SK-N-SH treated with all-trans-retinoic acid at 6 μM for 48 hours (cell line): ENCODE measurements at regions not wholly inside any gene's neighbourhood (a gene's known extent, or its start where the extent isn't known, plus 50 kb on each side); places are given as distances from the start of the nearest gene placed in this dataset.

Experiments
- ATAC-seq: fragments of 200-7000 bp; cut with Tn5 transposase; 3 replicates; pipeline ENCODE4 v1.9.1; 2020; ENCODE audit warnings: mild to moderate bottlenecking, moderate library complexity
- ARNTL ChIP-seq: fragments of 450-650 bp; formaldehyde crosslinking; IDR thresholded peaks from 2 replicates; pipeline ENCODE4 v1.5.0; 2020; ENCODE audit warnings: low read depth, mild to moderate bottlenecking, moderate library complexity, borderline replicate concordance
- BACH2 ChIP-seq: fragments of 250-450 bp; sonication (Bioruptor Pico); IDR thresholded peaks from 2 replicates; pipeline ENCODE4 v1.9.0; 2021; ENCODE audit warnings: mild to moderate bottlenecking, borderline replicate concordance
- CSDC2 ChIP-seq: fragments of 250-450 bp; sonication (Bioruptor Pico); IDR thresholded peaks from 2 replicates; pipeline ENCODE4 v1.5.0; 2020; ENCODE audit warnings: mild to moderate bottlenecking, moderate library complexity
- ESRRG ChIP-seq: fragments of 250-450 bp; sonication (Bioruptor Pico); IDR thresholded peaks from 2 replicates; pipeline ENCODE4 v1.6.1; 2021; ENCODE audit warnings: mild to moderate bottlenecking
- GLIS3 ChIP-seq: fragments of 250-450 bp; sonication (Bioruptor Pico); IDR thresholded peaks from 2 replicates; pipeline ENCODE4 v1.5.0; 2020; ENCODE audit warnings: mild to moderate bottlenecking, moderate library complexity
- ISL1 ChIP-seq: fragments of 250-450 bp; sonication (Bioruptor Pico); IDR thresholded peaks from 2 replicates; pipeline ENCODE4 v2.1.2; 2022; ENCODE audit warnings: mild to moderate bottlenecking, moderate library complexity
- OSR1 ChIP-seq: fragments of 250-450 bp; sonication (Bioruptor Pico); IDR thresholded peaks from 2 replicates; pipeline ENCODE4 v1.8.0; 2022; ENCODE audit warnings: moderate library complexity, mild to moderate bottlenecking, inconsistent platforms
- PPARA ChIP-seq: fragments of 250-450 bp; sonication (Bioruptor Pico); IDR thresholded peaks from 2 replicates; pipeline ENCODE4 v1.5.0; 2020; ENCODE audit warnings: mild to moderate bottlenecking, borderline replicate concordance
- RARB ChIP-seq: fragments of 250-450 bp; sonication (Bioruptor Pico); IDR thresholded peaks from 2 replicates; pipeline ENCODE4 v1.8.0; 2021; ENCODE audit warnings: mild to moderate bottlenecking, moderate library complexity
- SNAI2 ChIP-seq: fragments of 250-450 bp; sonication (Bioruptor Pico); IDR thresholded peaks from 2 replicates; pipeline ENCODE4 v1.5.0; 2020; ENCODE audit warnings: mild to moderate bottlenecking, moderate library complexity
- TCF4 ChIP-seq: fragments of 250-450 bp; sonication (Bioruptor Pico); IDR thresholded peaks from 2 replicates; pipeline ENCODE4 v1.8.0; 2021; ENCODE audit warnings: mild to moderate bottlenecking, moderate library complexity, borderline replicate concordance
- TOX ChIP-seq: fragments of 250-450 bp; sonication (Bioruptor Pico); IDR thresholded peaks from 2 replicates; pipeline ENCODE4 v1.8.0; 2021; ENCODE audit warnings: mild to moderate bottlenecking, moderate library complexity, borderline replicate concordance
- ZC3H10 ChIP-seq: fragments of 250-450 bp; sonication (Bioruptor Pico); IDR thresholded peaks from 2 replicates; pipeline ENCODE4 v1.5.1; 2021; ENCODE audit warnings: mild to moderate bottlenecking, moderate library complexity
- ZFP3 ChIP-seq: fragments of 250-450 bp; sonication (Bioruptor Pico); IDR thresholded peaks from 2 replicates; pipeline ENCODE4 v1.5.0; 2020; ENCODE audit warnings: mild to moderate bottlenecking, moderate library complexity
- ZNF565 ChIP-seq: fragments of 450-650 bp; formaldehyde crosslinking; conservative IDR thresholded peaks from 2 replicates; pipeline ENCODE4 v1.5.0; 2020; ENCODE audit warnings: low read depth, mild to moderate bottlenecking, moderate library complexity
- ZNF70 ChIP-seq: fragments of 450-650 bp; formaldehyde crosslinking; IDR thresholded peaks from 2 replicates; pipeline ENCODE4 v1.5.0; 2020; ENCODE audit warnings: mild to moderate bottlenecking, moderate library complexity
- ZNF8 ChIP-seq: fragments of 450-650 bp; formaldehyde crosslinking; IDR thresholded peaks from 2 replicates; pipeline ENCODE4 v1.5.0; 2020; ENCODE audit warnings: mild to moderate bottlenecking, moderate library complexity
- TF ChIP-seq, protein P1 (sequence below): fragments of 250-450 bp; sonication (Bioruptor Pico); IDR thresholded peaks from 2 replicates; pipeline ENCODE4 v1.5.0; 2020; ENCODE audit warnings: mild to moderate bottlenecking, moderate library complexity
- TF ChIP-seq, protein P2 (sequence below): fragments of 250-450 bp; sonication (Bioruptor Pico); IDR thresholded peaks from 2 replicates; pipeline ENCODE4 v1.5.1; 2021; ENCODE audit warnings: mild to moderate bottlenecking, moderate library complexity
- TF ChIP-seq, protein P3 (sequence below): fragments of 250-450 bp; sonication (Bioruptor Pico); IDR thresholded peaks from 2 replicates; pipeline ENCODE4 v1.8.0; 2021; ENCODE audit warnings: low read depth, mild to moderate bottlenecking, moderate library complexity, borderline replicate concordance
- TF ChIP-seq, protein P4 (sequence below): fragments of 250-450 bp; sonication (Bioruptor Pico); IDR thresholded peaks from 2 replicates; pipeline ENCODE4 v1.5.1; 2020; ENCODE audit warnings: low read depth, mild to moderate bottlenecking, moderate library complexity
- TF ChIP-seq, protein P5 (sequence below): fragments of 250-450 bp; sonication (Bioruptor Pico); IDR thresholded peaks from 2 replicates; pipeline ENCODE4 v1.8.0; 2020; ENCODE audit warnings: mild to moderate bottlenecking, moderate library complexity, borderline replicate concordance

- TF ChIP-seq BACH2 (CRISPR knock-in tag): no peak
- TF ChIP-seq RARB: no peak
- TF ChIP-seq, all 23 proteins: peak for 0
These were observed 791.8 kb upstream of the C9orf72 start (continued) for GRCh38 chr9:28365020-28365640.

DNA sequence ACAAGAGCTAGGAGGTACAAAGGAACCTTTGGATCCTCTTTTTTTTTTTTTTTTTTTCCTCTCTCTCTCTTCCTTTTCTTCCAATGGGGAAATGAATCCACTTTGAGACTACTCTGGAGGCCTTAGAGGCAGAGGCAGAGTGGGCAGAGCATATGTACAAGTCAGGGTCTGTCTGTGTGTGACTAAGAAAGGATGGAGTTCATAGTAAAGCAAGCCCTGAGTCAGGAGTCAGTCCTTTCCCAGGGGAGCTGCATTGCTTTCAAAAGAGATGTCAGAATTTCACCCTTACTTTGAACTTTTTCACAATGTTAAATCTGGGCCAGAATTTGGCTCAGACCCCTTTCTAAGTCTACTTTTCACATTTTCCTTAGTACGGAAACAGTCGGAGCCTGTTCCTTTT is 792.4 kb upstream of the C9orf72 start:
- ATAC-seq: no peak
- TF ChIP-seq OSR1 (CRISPR knock-in tag) (no peak), TOX (CRISPR knock-in tag) (no peak), TCF4 (CRISPR knock-in tag) (no peak), GLIS3 (CRISPR knock-in tag) (no peak), ZFP3 (no peak)
- TF ChIP-seq, protein P1, sequence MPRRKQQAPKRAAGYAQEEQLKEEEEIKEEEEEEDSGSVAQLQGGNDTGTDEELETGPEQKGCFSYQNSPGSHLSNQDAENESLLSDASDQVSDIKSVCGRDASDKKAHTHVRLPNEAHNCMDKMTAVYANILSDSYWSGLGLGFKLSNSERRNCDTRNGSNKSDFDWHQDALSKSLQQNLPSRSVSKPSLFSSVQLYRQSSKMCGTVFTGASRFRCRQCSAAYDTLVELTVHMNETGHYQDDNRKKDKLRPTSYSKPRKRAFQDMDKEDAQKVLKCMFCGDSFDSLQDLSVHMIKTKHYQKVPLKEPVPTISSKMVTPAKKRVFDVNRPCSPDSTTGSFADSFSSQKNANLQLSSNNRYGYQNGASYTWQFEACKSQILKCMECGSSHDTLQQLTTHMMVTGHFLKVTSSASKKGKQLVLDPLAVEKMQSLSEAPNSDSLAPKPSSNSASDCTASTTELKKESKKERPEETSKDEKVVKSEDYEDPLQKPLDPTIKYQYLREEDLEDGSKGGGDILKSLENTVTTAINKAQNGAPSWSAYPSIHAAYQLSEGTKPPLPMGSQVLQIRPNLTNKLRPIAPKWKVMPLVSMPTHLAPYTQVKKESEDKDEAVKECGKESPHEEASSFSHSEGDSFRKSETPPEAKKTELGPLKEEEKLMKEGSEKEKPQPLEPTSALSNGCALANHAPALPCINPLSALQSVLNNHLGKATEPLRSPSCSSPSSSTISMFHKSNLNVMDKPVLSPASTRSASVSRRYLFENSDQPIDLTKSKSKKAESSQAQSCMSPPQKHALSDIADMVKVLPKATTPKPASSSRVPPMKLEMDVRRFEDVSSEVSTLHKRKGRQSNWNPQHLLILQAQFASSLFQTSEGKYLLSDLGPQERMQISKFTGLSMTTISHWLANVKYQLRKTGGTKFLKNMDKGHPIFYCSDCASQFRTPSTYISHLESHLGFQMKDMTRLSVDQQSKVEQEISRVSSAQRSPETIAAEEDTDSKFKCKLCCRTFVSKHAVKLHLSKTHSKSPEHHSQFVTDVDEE (CRISPR knock-in tag): no peak

GRCh38 chr9:28378231-28378630 is 805.0 kb upstream of the C9orf72 start:
- TF ChIP-seq, protein P2, sequence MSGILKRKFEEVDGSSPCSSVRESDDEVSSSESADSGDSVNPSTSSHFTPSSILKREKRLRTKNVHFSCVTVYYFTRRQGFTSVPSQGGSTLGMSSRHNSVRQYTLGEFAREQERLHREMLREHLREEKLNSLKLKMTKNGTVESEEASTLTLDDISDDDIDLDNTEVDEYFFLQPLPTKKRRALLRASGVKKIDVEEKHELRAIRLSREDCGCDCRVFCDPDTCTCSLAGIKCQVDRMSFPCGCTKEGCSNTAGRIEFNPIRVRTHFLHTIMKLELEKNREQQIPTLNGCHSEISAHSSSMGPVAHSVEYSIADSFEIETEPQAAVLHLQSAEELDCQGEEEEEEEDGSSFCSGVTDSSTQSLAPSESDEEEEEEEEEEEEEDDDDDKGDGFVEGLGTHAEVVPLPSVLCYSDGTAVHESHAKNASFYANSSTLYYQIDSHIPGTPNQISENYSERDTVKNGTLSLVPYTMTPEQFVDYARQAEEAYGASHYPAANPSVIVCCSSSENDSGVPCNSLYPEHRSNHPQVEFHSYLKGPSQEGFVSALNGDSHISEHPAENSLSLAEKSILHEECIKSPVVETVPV (CRISPR knock-in tag): no peak
- TF ChIP-seq ZNF565 (CRISPR knock-in tag): no peak
- no peak for TF ChIP-seq ZC3H10 (CRISPR knock-in tag)
- no peak for TF ChIP-seq SNAI2 (CRISPR knock-in tag)
- no peak for TF ChIP-seq ARNTL
- TF ChIP-seq, protein P3, sequence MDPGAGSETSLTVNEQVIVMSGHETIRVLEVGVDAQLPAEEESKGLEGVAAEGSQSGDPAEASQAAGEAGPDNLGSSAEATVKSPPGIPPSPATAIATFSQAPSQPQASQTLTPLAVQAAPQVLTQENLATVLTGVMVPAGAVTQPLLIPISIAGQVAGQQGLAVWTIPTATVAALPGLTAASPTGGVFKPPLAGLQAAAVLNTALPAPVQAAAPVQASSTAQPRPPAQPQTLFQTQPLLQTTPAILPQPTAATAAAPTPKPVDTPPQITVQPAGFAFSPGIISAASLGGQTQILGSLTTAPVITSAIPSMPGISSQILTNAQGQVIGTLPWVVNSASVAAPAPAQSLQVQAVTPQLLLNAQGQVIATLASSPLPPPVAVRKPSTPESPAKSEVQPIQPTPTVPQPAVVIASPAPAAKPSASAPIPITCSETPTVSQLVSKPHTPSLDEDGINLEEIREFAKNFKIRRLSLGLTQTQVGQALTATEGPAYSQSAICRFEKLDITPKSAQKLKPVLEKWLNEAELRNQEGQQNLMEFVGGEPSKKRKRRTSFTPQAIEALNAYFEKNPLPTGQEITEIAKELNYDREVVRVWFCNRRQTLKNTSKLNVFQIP (CRISPR knock-in tag): no peak
- TF ChIP-seq, protein P1 (CRISPR knock-in tag): no peak
- TF ChIP-seq, protein P4, sequence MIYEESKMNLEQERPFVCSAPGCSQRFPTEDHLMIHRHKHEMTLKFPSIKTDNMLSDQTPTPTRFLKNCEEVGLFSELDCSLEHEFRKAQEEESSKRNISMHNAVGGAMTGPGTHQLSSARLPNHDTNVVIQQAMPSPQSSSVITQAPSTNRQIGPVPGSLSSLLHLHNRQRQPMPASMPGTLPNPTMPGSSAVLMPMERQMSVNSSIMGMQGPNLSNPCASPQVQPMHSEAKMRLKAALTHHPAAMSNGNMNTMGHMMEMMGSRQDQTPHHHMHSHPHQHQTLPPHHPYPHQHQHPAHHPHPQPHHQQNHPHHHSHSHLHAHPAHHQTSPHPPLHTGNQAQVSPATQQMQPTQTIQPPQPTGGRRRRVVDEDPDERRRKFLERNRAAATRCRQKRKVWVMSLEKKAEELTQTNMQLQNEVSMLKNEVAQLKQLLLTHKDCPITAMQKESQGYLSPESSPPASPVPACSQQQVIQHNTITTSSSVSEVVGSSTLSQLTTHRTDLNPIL (CRISPR knock-in tag): no peak
- no peak for TF ChIP-seq ESRRG (CRISPR knock-in tag)
- TF ChIP-seq PPARA (CRISPR knock-in tag): no peak
- TF ChIP-seq ZNF70: no peak
- no peak for TF ChIP-seq ZNF8 (CRISPR knock-in tag)
- TF ChIP-seq, protein P5, sequence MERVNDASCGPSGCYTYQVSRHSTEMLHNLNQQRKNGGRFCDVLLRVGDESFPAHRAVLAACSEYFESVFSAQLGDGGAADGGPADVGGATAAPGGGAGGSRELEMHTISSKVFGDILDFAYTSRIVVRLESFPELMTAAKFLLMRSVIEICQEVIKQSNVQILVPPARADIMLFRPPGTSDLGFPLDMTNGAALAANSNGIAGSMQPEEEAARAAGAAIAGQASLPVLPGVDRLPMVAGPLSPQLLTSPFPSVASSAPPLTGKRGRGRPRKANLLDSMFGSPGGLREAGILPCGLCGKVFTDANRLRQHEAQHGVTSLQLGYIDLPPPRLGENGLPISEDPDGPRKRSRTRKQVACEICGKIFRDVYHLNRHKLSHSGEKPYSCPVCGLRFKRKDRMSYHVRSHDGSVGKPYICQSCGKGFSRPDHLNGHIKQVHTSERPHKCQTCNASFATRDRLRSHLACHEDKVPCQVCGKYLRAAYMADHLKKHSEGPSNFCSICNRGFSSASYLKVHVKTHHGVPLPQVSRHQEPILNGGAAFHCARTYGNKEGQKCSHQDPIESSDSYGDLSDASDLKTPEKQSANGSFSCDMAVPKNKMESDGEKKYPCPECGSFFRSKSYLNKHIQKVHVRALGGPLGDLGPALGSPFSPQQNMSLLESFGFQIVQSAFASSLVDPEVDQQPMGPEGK: no peak
- no peak for TF ChIP-seq ISL1 (CRISPR knock-in tag)
- TF ChIP-seq CSDC2: no peak
- TF ChIP-seq BACH2 (CRISPR knock-in tag): no peak
- TF ChIP-seq, all 23 proteins: peak for 0
- no peak for ATAC-seq
